ENCODE measurements at regions not wholly inside any gene's neighbourhood (a gene's known extent, or its start where the extent isn't known, plus 50 kb on each side); places are given as distances from the start of the nearest gene placed in this dataset.

DNA sequence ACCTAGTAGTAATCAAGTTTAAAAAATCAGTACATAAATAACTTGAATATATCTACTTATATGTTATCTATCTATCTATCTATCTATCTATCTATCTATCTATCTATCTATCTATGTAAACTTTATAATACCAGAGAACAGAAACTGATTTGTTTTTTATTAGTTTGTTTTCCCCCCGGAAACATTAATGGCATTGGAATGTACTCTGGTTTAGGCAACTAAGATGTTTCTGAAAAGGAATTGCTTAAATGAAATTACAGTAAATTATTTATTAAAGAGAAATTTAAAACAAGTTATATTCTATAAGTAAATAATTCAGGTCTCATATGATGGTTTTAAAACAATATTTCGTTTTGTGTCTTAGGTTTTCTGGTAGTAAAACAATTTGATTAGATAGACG, 681.0 kb upstream of the ADAMTS5 start:
- no peaks in the 10 kb centered on the region; the same call in 1 of the 2 replicates for H3K4me1 Mint-ChIP-seq
- H3K27me3 Mint-ChIP-seq (ENCODE audit: low read depth): no peaks in the 10 kb centered on the region
- no peak overlapping the region for H3K4me3 Mint-ChIP-seq
- DNase-seq (ENCODE audit: low spot score) (no peak), ATAC-seq (no peak)
- H3K36me3 Mint-ChIP-seq: peaks cover 6% of the 10 kb centered on the region; the same call in 1 of the 2 replicates
- no peak overlapping the region for H3K27ac Mint-ChIP-seq
- ChIA-PET POLR2A (no interaction called here), CTCF (no interaction called here)
- H3K9me3 Mint-ChIP-seq: peaks cover 39% of the 10 kb centered on the region
- TF ChIP-seq, protein P1, sequence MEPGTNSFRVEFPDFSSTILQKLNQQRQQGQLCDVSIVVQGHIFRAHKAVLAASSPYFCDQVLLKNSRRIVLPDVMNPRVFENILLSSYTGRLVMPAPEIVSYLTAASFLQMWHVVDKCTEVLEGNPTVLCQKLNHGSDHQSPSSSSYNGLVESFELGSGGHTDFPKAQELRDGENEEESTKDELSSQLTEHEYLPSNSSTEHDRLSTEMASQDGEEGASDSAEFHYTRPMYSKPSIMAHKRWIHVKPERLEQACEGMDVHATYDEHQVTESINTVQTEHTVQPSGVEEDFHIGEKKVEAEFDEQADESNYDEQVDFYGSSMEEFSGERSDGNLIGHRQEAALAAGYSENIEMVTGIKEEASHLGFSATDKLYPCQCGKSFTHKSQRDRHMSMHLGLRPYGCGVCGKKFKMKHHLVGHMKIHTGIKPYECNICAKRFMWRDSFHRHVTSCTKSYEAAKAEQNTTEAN (CRISPR knock-in tag; IDR thresholded peaks at IDR 0.05): no peak
- TF ChIP-seq OVOL2 (CRISPR knock-in tag; IDR thresholded peaks at IDR 0.05; ENCODE audit: borderline replicate concordance) (no peak), HMGA2 (CRISPR knock-in tag; IDR thresholded peaks at IDR 0.05) (no peak), FOXP1 (CRISPR knock-in tag; IDR thresholded peaks at IDR 0.05; ENCODE audit: borderline replicate concordance) (no peak), RELA (CRISPR knock-in tag; IDR thresholded peaks at IDR 0.05; ENCODE audit: borderline replicate concordance) (no peak), ESRRA (CRISPR knock-in tag; IDR thresholded peaks at IDR 0.05; ENCODE audit: borderline replicate concordance) (no peak), ZNF263 (CRISPR knock-in tag; IDR thresholded peaks at IDR 0.05; ENCODE audit: low read depth) (no peak), CBFB (CRISPR knock-in tag; IDR thresholded peaks at IDR 0.05; ENCODE audit: low read depth) (no peak)
- TF ChIP-seq, protein P2, sequence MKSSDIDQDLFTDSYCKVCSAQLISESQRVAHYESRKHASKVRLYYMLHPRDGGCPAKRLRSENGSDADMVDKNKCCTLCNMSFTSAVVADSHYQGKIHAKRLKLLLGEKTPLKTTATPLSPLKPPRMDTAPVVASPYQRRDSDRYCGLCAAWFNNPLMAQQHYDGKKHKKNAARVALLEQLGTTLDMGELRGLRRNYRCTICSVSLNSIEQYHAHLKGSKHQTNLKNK (CRISPR knock-in tag; IDR thresholded peaks at IDR 0.05): no peak
- TF ChIP-seq, protein P3, sequence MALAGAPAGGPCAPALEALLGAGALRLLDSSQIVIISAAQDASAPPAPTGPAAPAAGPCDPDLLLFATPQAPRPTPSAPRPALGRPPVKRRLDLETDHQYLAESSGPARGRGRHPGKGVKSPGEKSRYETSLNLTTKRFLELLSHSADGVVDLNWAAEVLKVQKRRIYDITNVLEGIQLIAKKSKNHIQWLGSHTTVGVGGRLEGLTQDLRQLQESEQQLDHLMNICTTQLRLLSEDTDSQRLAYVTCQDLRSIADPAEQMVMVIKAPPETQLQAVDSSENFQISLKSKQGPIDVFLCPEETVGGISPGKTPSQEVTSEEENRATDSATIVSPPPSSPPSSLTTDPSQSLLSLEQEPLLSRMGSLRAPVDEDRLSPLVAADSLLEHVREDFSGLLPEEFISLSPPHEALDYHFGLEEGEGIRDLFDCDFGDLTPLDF (CRISPR knock-in tag; IDR thresholded peaks at IDR 0.05): no peak
- TF ChIP-seq, protein P4, sequence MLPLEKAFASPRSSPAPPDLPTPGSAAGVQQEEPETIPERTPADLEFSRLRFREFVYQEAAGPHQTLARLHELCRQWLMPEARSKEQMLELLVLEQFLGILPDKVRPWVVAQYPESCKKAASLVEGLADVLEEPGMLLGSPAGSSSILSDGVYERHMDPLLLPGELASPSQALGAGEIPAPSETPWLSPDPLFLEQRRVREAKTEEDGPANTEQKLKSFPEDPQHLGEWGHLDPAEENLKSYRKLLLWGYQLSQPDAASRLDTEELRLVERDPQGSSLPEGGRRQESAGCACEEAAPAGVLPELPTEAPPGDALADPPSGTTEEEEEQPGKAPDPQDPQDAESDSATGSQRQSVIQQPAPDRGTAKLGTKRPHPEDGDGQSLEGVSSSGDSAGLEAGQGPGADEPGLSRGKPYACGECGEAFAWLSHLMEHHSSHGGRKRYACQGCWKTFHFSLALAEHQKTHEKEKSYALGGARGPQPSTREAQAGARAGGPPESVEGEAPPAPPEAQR (CRISPR knock-in tag; IDR thresholded peaks at IDR 0.05): no peak

DNA sequence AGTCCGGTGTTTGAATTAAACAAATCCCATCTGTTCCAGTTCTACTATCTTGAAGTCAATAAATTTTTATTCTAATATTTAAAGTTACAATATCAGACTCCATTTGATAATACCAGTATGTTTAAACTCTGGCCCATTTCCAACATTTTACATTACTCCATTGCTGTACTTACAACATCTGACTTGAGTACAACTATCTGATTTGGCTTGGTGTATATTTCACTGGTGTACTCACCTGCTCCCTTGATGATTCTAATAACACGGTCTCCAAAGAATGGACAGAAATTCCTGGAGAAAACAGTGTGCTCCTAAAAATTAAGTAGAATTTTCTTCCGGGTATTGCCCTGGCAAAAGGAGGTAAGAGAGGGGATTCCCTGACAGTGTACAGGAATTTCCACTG, 680.5 kb upstream of the ADAMTS5 start:
- peaks cover 39% of the 10 kb centered on the region for H3K9me3 Mint-ChIP-seq
- TF ChIP-seq ZNF396 (CRISPR knock-in tag; IDR thresholded peaks at IDR 0.05; ENCODE audit: borderline replicate concordance) (no peak), ZBTB21 (CRISPR knock-in tag; IDR thresholded peaks at IDR 0.05; ENCODE audit: borderline replicate concordance) (no peak)
- H3K4me1 Mint-ChIP-seq: no peaks in the 10 kb centered on the region; the same call in 1 of the 2 replicates

DNA sequence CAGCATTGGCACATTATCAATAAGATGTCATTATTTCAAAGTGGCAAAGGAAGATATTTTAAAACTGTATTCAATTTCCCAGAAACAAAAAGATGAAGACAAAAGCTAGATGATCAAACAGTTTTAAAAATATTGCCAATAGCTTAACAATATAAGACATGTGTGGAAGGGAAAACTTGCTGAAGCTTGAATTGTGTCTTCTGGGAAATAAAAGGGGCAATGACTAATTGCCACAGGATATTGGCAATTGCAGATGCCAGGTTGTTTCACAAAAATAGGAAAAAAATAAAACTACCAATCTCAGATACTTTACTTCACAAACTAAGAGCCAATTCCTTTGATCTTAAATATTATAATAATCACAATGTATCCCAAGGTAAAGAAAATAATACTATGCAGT, 679.8 kb upstream of the ADAMTS5 start:
- ChIA-PET POLR2A (no interaction called here), CTCF (no interaction called here)
- Mint-ChIP-seq H3K4me3 (no peak overlapping the region), H3K36me3 (peaks cover 6% of the 10 kb centered on the region; the same call in 1 of the 2 replicates), H3K27ac (no peak overlapping the region), H3K4me1 (no peaks in the 10 kb centered on the region; the same call in 1 of the 2 replicates), H3K27me3 (ENCODE audit: low read depth) (no peaks in the 10 kb centered on the region), H3K9me3 (peaks cover 38% of the 10 kb centered on the region)
- ATAC-seq: no peak
- no peak for DNase-seq (ENCODE audit: low spot score)
- no peak for TF ChIP-seq JAZF1 (CRISPR knock-in tag; IDR thresholded peaks at IDR 0.05)
- TF ChIP-seq, protein P5, sequence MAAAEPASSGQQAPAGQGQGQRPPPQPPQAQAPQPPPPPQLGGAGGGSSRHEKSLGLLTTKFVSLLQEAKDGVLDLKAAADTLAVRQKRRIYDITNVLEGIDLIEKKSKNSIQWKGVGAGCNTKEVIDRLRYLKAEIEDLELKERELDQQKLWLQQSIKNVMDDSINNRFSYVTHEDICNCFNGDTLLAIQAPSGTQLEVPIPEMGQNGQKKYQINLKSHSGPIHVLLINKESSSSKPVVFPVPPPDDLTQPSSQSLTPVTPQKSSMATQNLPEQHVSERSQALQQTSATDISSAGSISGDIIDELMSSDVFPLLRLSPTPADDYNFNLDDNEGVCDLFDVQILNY (CRISPR knock-in tag; IDR thresholded peaks at IDR 0.05): no peak
- TF ChIP-seq, protein P6, sequence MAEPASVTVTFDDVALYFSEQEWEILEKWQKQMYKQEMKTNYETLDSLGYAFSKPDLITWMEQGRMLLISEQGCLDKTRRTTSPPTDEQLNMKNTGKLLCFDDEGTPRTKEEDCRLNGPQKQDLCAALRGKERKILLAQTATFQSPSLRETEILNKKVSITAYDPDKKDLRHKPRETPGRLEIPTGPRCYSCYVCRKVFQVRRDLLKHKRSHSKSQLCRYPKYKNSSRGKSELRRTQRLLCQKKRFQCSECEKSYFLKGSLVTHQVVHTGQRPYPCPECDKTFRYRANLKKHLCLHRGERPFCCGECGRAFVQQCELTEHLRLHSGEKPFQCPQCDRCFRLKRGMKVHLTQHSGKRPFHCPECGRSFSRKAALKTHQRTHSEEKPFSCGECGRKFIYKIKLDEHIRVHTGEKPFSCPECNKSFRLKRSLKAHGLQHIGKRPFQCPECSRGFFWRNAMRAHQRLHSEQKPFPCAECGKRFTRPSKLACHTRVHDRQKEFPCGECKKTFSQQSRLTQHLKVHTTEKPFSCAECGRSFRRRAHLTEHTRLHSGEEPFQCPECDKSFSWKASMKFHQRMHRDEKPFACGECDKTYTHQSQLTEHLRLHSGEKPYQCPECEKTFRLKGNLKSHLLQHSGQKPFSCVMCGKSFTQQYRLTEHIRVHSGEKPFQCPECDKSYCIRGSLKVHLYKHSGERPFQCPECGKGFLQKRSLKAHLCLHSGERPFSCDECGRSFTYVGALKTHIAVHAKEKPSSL (CRISPR knock-in tag; conservative IDR thresholded peaks at IDR 0.05): no peak
- no peak for TF ChIP-seq SMAD4 (CRISPR knock-in tag; IDR thresholded peaks at IDR 0.05)
- TF ChIP-seq SP1 (CRISPR knock-in tag; conservative IDR thresholded peaks at IDR 0.05): no peak
- TF ChIP-seq, protein P7, sequence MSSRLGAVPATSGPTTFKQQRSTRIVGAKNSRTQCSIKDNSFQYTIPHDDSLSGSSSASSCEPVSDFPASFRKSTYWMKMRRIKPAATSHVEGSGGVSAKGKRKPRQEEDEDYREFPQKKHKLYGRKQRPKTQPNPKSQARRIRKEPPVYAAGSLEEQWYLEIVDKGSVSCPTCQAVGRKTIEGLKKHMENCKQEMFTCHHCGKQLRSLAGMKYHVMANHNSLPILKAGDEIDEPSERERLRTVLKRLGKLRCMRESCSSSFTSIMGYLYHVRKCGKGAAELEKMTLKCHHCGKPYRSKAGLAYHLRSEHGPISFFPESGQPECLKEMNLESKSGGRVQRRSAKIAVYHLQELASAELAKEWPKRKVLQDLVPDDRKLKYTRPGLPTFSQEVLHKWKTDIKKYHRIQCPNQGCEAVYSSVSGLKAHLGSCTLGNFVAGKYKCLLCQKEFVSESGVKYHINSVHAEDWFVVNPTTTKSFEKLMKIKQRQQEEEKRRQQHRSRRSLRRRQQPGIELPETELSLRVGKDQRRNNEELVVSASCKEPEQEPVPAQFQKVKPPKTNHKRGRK (CRISPR knock-in tag; IDR thresholded peaks at IDR 0.05; ENCODE audit: borderline replicate concordance): no peak
- no peak for TF ChIP-seq ETV6 (CRISPR knock-in tag; IDR thresholded peaks at IDR 0.05)
- TF ChIP-seq, protein P8, sequence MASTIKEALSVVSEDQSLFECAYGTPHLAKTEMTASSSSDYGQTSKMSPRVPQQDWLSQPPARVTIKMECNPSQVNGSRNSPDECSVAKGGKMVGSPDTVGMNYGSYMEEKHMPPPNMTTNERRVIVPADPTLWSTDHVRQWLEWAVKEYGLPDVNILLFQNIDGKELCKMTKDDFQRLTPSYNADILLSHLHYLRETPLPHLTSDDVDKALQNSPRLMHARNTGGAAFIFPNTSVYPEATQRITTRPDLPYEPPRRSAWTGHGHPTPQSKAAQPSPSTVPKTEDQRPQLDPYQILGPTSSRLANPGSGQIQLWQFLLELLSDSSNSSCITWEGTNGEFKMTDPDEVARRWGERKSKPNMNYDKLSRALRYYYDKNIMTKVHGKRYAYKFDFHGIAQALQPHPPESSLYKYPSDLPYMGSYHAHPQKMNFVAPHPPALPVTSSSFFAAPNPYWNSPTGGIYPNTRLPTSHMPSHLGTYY (CRISPR knock-in tag; IDR thresholded peaks at IDR 0.05): no peak
- TF ChIP-seq MYBL2 (CRISPR knock-in tag; IDR thresholded peaks at IDR 0.05): no peak
- no peak for TF ChIP-seq HMGA2 (CRISPR knock-in tag; IDR thresholded peaks at IDR 0.05)

More for the DNA sequence above, 680.5 kb upstream of the ADAMTS5 start:
- Mint-ChIP-seq H3K36me3 (peaks cover 6% of the 10 kb centered on the region; the same call in 1 of the 2 replicates), H3K27ac (no peak overlapping the region), H3K27me3 (ENCODE audit: low read depth) (no peaks in the 10 kb centered on the region), H3K4me3 (no peak overlapping the region)
- DNase-seq (ENCODE audit: low spot score) (no peak), ATAC-seq (no peak)
- ChIA-PET CTCF (no interaction called here), POLR2A (no interaction called here)
